ENCODE measurements at regions not wholly inside any gene's neighbourhood (a gene's known extent, or its start where the extent isn't known, plus 50 kb on each side); places are given as distances from the start of the nearest gene placed in this dataset.

- ATAC-seq (ENCODE audit: low FRiP score in 2 of 2) (no peak), DNase-seq (no peak)
- Histone ChIP-seq H3K27ac (no peak overlapping the region), H3K4me1 (no peaks in the 10 kb centered on the region), H3K4me3 (no peak overlapping the region), H3K36me3 (no peaks in the 10 kb centered on the region), H3K9me3 (no peaks in the 10 kb centered on the region), H3K27me3 (no peaks in the 10 kb centered on the region)
- WGBS, 2 donors = 76 to 79% methylated on average over 2 of the region's 2 CpGs
- TF ChIP-seq CTCF (IDR thresholded peaks at IDR 0.05) (no peak), POLR2AphosphoS5 (IDR thresholded peaks at IDR 0.05) (no peak), POLR2A (IDR thresholded peaks at IDR 0.05) (no peak), EP300 (IDR thresholded peaks at IDR 0.05) (no peak)
Observed at GRCh38 chr2:142270990-142271389, 140.2 kb upstream of the LRP1B start.

- Histone ChIP-seq H3K27ac (no peak overlapping the region), H3K36me3 (no peaks in the 10 kb centered on the region), H3K9me3 (no peaks in the 10 kb centered on the region), H3K27me3 (no peaks in the 10 kb centered on the region), H3K4me3 (no peak overlapping the region), H3K4me1 (no peaks in the 10 kb centered on the region)
- DNase-seq = no peak
- 87 to 100% methylated on average over 2 of the region's 2 CpGs for WGBS, 2 donors
- ATAC-seq (ENCODE audit: low FRiP score in 2 of 2) = no peak
- TF ChIP-seq POLR2A (IDR thresholded peaks at IDR 0.05) = no peak
- TF ChIP-seq EP300 (IDR thresholded peaks at IDR 0.05) = no peak
- TF ChIP-seq CTCF (IDR thresholded peaks at IDR 0.05) = no peak
- TF ChIP-seq POLR2AphosphoS5 (IDR thresholded peaks at IDR 0.05) = no peak
Observed at GRCh38 chr2:142270291-142270690, 139.5 kb upstream of the LRP1B start.

GRCh38 chr2:142259356-142259755 is 128.5 kb upstream of the LRP1B start:
- TF ChIP-seq CTCF (IDR thresholded peaks at IDR 0.05) (no peak), POLR2AphosphoS5 (IDR thresholded peaks at IDR 0.05) (no peak), POLR2A (IDR thresholded peaks at IDR 0.05) (no peak), EP300 (IDR thresholded peaks at IDR 0.05) (no peak)
- no peaks in the 10 kb centered on the region for H3K4me1 ChIP-seq
- no peak for ATAC-seq (ENCODE audit: low FRiP score in 2 of 2)
- H3K4me3 ChIP-seq = no peak overlapping the region
- no peaks in the 10 kb centered on the region for H3K9me3 ChIP-seq
- no peak for DNase-seq
- no peak overlapping the region for H3K27ac ChIP-seq
- 95 to 97% methylated on average over 5 of the region's 5 CpGs for WGBS, 2 donors
- H3K36me3 ChIP-seq = no peaks in the 10 kb centered on the region
- no peaks in the 10 kb centered on the region for H3K27me3 ChIP-seq

- Histone ChIP-seq H3K36me3 (no peaks in the 10 kb centered on the region), H3K27ac (no peak overlapping the region), H3K4me3 (no peak overlapping the region), H3K4me1 (no peaks in the 10 kb centered on the region), H3K9me3 (no peaks in the 10 kb centered on the region), H3K27me3 (no peaks in the 10 kb centered on the region)
- TF ChIP-seq POLR2A (IDR thresholded peaks at IDR 0.05) (no peak), EP300 (IDR thresholded peaks at IDR 0.05) (no peak), CTCF (IDR thresholded peaks at IDR 0.05) (no peak), POLR2AphosphoS5 (IDR thresholded peaks at IDR 0.05) (no peak)
- DNase-seq = no peak
- ATAC-seq (ENCODE audit: low FRiP score in 2 of 2) = no peak
- 53 to 82% methylated on average over 1 of the region's 1 CpG for whole genome bisulfite sequencing, 2 donors
Observed at GRCh38 chr2:142254031-142254430, 123.2 kb upstream of the LRP1B start.

GRCh38 chr2:142241016-142241415 is 110.2 kb upstream of the LRP1B start:
- no peak for ATAC-seq (ENCODE audit: low FRiP score in 2 of 2)
- WGBS, 2 donors = 48 to 53% methylated on average over 2 of the region's 2 CpGs

More at GRCh38 chr2:142241016-142241415, 110.2 kb upstream of the LRP1B start:
- TF ChIP-seq CTCF (IDR thresholded peaks at IDR 0.05) = no peak
- no peak for TF ChIP-seq POLR2AphosphoS5 (IDR thresholded peaks at IDR 0.05)
- no peak for TF ChIP-seq POLR2A (IDR thresholded peaks at IDR 0.05)
- no peak for TF ChIP-seq EP300 (IDR thresholded peaks at IDR 0.05)
- no peak overlapping the region for H3K4me3 ChIP-seq
- H3K36me3 ChIP-seq = no peaks in the 10 kb centered on the region
- no peaks in the 10 kb centered on the region for H3K4me1 ChIP-seq
- no peaks in the 10 kb centered on the region for H3K27me3 ChIP-seq
- no peak for DNase-seq
- no peak overlapping the region for H3K27ac ChIP-seq
- no peaks in the 10 kb centered on the region for H3K9me3 ChIP-seq

All from upper lobe of left lung (tissue), 6 donors.